ENCODE measurements at regions not wholly inside any gene's neighbourhood (a gene's known extent, or its start where the extent isn't known, plus 50 kb on each side); places are given as distances from the start of the nearest gene placed in this dataset.
"Not testable (repeated sequence)": the region's sequence is repeated elsewhere in the genome, so short reads cannot be mapped to it uniquely, and the experiment has no call there.

DNA sequence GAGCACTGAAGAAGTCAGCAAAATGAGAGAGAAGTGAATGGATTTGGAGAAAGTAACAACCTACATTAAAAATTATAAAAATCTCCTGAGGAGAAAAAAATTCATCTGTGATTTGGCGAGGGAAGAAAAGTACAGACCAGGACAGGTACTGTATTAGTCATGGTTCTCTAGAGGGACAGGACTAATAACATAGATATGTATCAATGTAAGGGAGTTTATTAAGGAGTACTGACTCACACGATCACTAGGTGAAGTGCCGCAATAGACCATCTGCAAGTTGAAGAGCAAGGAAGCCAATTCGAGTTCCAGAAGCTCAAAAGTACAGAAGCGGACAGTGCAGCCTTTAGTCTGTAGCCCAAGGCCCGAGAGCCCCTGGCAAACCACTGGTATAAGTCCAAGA, 1004.4 kb upstream of the ALCAM start:
- no peak for DNase-seq (ENCODE audit: low read depth in 2 of 2)

DNA sequence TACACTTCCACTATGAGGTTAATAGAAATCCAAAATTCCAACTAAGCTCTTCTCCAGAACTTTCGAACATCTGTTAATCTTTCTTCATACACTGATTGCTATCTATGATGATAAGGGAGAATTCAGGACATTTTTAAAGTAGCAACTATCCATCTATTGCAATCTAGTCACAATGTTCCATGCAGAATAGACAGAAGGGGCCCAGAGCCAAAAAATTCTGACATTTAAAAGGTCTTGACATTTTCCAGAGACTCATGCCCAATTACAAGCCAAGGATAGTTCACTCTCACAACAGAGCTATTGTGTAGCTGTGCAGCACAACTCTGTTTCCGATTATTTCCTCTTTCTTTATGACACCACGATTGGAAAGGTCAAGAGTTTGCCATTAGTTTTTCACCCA, 999.7 kb upstream of the ALCAM start:
- no peak for DNase-seq (ENCODE audit: low read depth in 2 of 2)

DNA sequence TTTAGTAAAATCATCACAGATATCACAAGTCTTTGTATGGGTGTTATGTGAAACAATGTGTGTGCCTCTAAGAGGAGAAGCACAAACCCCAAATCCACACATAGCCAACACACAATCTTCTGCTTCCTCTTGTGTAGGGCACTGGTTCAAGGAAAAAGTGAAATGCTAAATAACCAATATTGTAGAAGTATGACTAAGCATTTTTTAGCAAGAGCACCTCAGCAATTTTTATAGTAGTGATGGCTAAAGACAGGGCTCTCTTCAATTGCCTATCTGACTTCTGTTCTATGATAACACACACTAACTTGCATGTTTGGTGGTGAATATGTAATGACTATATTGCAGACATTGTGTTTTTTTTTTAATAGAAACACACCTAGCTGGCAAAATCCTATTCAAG, 997.9 kb upstream of the ALCAM start:
- DNase-seq (ENCODE audit: low read depth in 2 of 2), result no peak

DNA sequence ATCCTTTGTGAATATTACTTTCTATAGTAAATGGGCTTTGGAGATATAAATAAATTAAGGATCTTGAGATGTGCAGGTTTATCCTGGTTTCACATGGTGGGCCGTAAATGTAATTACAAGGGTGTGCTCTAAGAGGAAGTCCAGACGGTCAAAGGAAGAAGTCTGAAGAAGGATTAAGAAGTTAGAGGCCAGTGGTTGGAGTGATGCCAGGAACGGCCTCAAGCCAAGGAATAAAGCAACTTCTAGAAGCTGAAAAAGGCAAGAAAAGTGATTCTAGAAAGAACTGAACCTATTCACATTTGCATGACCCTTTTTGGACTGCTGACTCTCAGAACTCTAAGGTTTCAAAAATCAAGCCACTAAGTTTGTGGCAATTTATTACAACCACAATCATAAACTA, 981.3 kb upstream of the ALCAM start:
- no peak for DNase-seq (ENCODE audit: low read depth in 2 of 2)

DNA sequence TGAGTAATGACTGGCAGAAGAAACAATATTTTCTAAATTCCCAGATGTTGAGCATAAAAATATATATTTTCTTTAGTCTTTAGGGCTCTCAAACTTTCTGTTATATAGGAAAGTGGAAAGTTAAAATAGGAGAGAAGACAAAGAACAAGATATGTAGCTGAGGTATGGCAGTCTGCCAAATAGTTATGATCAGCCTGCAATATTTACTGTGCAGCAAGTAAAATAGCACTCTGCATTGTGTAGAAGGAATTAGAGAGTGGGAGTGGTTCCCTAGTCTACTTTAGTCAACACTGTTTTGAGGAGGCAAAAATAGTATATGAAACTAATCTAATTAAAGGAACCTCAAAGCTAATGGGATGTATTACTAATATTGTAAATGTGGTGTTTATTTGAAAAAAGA, 978.1 kb upstream of the ALCAM start:
- DNase-seq (ENCODE audit: low read depth in 2 of 2), result no peak

DNA sequence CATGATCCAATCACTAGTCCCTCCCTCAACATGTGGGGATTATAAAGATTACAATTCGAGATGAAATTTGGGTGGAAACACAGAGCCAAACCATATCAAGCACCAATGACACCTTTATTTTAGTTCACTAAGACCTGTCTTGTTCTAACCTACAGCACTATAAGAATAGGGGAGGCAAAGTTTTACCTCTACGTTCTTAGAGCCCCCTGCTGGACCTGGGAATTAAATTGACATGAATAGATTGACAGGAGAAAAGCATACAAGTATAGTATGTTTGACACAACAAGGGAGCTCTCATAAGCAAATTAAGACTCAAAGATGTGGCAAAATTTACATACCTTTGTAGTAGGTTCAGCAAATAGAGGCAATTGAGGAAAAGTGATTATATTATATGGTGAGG, 974.4 kb upstream of the ALCAM start:
- DNase-seq (ENCODE audit: low read depth in 2 of 2), result no peak

DNA sequence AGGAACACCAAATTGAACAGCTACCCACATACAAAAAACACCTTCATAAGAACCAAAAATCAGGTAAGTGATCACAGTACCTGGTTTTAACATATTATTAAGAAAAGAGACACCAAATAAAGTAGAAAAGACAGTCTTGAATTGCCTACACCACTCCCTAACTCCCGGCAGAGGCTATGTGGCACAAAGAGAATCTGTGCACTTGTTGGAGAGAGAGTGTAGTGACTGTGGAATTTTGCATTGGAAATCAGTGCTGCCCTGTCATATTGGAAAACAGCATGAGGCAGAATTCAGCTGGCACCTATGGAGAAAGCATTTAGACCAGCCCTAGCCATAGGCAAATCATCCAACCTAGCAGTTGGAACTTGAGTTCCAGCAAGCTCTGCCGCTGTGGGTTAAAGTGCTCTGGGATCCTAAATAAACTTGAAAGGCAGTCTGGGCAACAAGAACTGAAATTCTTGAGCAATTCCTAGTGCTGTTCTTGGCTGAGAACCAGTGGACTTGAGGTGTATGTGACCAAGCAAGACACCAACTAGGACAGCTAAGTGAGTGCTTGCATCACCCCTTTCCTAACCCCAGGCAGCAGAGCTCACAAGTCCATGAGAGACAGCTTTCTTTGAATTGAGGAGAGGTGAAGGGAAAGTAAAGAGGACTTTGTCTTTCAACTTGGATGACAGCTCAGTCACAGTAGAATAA, 969.6 kb upstream of the ALCAM start:
- no peak for DNase-seq (ENCODE audit: low read depth in 2 of 2)

DNA sequence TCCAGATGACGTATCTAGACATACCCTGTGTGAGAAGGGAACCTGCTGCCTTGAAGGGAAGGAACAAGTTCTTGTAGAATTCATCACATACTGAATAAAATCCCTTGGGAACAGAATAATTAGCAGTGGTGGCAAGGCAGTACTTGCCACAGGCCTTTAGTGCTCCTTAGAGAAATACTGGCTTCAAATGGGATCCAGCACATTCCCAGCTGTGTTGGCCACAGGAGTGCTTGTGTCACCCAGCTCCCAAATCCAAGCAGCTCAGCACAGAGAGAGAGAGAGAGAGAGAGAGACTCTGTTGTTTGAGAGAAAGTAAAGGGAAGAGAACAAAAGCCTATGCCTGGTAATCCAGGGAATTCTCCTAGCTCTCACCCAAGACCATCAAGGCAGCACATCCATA, 969.0 kb upstream of the ALCAM start:
- no peak for DNase-seq (ENCODE audit: low read depth in 2 of 2)

DNA sequence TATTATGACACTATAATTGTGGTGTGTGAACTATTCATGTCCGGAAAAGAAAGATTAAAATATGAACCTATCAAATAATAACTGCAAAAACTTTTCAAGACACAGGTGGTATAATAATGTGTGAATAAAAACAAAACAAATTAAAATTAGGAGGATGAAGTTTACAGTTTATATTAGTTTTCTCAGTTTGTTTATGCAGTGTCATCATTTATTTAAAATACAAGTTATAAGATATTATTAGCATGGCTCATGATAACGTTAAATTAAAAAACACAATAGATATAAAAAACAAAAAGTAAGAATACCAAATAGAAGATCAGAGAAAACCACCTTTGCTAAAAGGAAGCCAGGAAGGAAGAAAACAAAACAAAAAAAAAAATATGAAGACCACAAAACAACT, 963.8 kb upstream of the ALCAM start:
- DNase-seq (ENCODE audit: low read depth in 2 of 2), result no peak

DNA sequence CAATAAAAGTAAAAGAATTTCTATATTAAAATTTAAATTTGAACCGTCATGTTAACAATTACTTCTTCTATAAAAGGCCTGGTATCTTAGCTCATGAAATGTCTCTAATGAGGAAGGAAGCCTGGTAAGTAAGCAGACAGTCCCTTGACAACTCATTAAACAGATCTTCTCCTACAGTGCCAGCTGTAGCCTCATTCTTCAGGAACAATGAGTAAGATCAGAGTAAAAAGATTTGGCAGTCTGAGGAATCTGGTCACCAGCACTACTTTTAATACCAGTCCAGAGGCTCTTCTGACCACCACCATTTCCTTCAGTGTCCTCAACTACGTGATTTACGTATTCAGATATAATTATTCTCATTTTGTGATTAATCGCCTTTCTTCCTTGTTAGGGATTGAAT, 955.0 kb upstream of the ALCAM start:
- no peak for DNase-seq (ENCODE audit: low read depth in 2 of 2)

DNA sequence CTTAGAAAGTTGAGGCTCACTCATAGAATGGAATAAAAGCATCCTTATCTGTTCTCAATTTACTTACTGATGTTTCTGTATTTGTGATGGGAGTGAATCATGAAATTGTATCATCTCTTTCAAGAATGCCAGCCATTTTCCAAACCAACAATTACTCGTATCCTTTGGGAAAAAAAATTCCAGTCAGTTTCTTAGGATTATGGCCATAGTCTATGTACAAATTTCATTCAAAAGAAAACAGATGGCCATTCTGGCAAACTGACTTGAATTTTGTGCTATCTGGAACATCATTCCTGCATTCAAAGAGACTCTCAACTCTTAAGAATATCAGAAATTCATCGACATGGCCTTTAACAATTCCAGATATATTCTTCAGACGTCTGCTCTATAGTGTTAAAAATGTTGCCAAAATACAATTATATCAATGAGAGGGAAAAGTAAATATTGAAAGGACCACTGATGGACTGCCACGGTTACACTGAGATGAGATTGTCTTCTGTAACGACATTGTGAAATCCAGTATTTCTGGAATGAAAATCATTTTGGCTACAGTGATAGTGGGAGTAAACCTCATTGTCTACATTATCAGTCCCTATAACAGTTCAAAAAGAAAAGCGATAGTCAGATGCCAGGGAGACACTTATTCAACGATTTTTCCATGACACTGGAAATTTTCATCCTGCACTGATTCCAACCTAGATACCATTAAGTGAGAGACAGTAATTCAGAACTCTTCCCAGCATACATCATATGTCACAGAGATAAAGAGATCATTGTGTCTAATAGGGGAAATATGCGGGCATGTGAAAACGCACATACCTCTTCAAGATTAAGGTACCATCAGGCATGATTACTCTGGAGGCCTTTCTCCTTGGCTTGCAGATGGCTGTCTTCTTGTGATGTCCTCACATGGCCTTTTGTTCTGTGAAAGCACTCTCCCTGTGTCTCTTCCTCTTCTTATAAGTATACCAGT, 953.8 kb upstream of the ALCAM start:
- no peak for DNase-seq (ENCODE audit: low read depth in 2 of 2)

DNA sequence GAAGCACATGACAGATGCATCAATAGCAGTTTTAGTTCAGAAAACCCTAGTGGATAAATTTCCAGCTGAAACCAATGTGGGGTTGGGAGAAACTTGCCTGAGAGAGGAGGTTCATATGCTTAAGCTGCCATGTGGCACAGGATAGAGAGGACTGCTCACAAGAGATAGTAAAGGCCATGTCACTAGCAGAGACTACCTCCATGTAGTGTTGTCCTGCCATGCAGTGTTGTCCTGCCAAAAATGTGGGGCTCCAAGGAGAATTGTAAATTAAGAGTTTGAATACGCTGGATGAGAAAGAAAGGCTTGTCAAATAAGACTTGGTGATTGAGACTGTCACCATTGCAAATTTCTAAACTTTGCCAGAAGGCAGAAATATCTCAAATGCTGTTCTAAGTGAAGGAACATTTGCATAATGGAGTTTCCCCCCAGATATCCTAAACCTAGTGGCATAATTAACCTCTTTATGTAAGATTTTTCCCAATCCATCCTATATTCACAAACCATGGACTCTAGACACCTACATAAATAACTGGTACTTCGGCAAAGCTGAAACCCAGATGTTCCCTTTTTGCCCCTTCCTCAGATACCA, 938.3 kb upstream of the ALCAM start:
- no peak for DNase-seq (ENCODE audit: low read depth in 2 of 2)

DNA sequence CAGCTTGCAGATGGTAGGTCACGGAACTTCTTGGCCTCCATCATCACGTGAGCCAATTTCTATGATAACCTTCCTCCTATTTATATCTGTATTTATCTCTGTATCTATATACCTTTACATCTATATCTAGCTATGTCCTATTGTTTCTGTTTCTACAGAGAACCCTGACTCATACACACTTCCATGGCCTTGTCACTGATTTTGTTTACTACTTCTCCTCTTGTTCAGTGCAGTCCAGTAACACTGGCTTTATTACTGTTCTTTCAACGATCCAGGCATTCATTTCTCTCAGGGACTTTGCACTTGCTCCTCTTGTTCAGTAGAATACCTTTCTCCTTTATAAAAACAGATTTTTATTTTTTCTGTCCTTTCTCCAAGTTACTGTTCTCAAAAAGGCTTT, 937.0 kb upstream of the ALCAM start:
- no peak for DNase-seq (ENCODE audit: low read depth in 2 of 2)

DNA sequence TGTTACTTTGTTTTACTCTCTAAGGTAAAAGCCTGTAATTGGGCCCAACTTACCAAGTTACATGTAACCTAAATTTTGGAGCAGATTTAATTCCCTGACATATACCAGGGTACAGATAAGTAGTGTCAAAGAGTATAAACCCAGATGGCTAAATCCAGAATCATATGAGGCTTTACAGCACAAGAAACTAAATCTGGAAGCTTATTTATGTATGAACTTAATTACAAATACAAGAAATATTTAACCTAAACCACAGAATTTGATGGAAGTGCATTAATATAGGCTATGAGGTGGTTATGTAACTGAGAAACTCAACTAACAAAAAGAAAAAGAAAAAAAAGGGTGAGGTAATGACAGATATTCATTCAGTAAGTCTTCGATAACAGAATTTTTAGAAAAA, 930.2 kb upstream of the ALCAM start:
- DNase-seq (ENCODE audit: low read depth in 2 of 2), result no peak

DNA sequence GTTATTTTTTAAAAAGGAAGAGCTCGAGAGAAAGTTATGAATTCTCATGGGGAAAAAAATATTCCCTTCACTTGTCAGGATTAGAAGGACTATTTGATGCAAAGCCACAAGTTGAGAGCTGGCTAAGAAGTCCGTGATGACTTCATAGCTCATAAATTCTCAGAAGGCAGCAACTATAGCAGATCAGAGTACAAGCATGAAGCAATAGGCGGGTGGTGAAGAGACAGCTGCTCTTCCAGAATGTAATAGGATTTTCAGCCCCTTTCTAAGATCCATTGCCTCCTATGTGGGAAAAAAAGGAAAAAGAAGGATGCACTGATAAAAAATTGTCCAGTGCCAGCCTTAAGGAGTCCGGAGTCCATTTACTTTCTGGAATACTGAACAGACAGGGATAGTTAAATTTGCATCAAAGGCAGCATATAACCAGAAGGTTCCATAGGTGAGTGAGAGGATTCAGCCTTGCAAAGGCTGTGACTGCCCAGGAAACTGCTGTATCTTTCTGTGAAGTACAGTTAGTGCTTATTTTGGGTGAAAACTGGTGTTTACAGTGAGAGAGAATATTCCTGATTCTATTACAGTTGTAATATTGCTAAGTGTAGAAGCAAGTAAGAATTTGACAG, 929.5 kb upstream of the ALCAM start:
- DNase-seq (ENCODE audit: low read depth in 2 of 2), result no peak

DNA sequence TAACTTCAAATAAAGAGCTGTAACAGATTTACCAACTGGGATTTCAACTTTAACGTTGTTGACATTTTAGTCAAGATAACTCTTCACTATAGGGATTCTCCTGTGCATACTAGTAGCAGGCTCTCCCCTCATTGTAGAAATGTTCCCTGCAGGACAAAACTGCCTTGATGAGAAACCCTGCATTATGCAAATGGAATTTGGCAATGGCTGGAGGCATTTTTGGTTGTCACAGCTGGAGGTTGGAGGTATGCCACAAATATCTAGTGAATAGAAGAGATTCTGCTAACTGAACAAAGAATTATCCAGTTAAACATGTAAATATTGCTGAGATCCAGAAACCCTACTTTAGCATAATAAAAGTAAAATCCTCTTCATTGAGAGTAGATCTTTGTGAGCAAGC, 928.8 kb upstream of the ALCAM start:
- no peak for DNase-seq (ENCODE audit: low read depth in 2 of 2)

DNA sequence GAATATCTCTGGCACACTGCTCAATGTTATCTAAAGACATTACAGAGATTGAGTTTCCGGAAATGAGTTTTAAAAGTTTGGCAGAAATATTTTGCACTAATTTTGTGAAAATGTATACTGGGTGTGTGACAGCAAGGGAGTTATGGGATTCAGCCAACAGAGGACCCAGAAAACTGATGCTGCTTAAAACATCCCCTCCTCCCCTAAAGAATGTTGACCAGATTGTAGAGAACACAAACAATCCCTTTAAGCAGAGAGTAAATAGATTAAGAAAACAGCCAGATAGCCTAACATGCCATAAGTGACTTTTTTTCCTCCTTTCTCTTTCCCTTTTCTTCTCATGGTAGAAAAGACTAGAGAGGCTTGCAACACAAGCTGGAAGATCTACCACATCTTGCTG, 928.0 kb upstream of the ALCAM start:
- no peak for DNase-seq (ENCODE audit: low read depth in 2 of 2)

DNA sequence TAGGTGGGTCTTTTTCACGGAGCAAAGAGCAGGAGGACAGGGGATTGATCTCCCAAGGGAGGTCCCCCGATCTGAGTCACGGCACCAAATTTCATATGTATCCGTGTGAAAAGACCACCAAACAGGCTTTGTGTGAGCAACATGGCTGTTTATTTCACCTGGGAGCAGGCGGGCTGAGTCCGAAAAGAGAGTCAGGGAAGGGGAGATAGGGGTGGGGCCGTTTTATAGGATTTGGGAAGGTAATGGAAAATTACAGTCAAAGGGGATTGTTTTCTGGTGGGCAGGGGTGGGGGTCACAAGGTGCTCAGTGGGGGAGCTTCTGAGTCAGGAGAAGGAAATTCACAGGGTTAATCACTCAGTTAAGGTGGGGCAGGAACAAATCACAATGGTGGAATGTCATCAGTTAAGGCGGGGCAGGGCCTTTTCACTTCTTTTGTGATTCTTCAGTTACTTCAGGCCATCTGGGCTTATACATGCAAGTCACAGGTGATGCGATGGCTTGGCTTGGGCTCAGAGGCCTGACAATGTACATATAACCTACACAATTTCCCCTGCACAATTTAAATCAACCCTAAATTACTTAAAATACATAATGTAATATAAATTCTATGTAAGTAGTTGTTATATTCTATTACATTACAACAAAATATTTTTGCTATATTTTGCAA, 921.3 kb upstream of the ALCAM start:
- not testable (repeated sequence) for DNase-seq (ENCODE audit: low read depth in 2 of 2)

DNA sequence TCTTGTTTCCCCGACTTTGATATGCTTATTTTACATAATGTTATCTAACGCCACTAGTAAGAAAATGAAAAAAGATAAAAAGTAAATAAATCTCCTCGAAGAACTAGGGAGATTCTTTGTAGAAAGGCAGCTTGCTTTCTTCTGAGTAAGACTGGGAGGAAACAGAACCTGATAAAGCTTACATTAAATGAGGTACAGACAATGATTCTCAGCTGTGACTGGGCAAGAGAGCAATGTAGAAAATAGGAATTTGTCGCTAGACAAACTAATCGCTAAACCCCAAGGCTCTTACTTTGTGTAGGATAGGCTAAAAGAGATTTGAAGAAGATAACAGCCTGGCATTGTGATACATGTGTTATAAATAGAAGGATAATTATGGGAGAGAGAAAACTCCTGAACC, 919.0 kb upstream of the ALCAM start:
- no peak for DNase-seq (ENCODE audit: low read depth in 2 of 2)

DNA sequence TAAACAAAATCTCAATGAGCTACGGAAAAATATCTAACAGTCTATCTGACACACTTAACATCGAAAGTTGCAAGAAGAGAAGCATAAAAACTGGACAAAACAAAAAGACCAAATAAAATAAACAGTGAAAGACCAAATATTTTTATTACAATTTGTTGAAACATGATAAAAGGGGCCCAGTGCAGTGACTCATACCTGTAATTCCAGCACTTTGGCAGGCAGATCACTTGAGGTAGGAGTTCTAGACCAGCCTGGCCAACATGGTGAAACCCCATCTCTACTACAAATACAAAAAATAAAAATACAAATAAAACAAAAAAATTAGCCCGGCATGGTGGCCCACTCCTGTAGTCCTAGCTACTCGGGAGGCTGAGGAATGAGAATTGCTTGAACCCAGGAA, 914.0 kb upstream of the ALCAM start:
- DNase-seq (ENCODE audit: low read depth in 2 of 2), result no peak

DNA sequence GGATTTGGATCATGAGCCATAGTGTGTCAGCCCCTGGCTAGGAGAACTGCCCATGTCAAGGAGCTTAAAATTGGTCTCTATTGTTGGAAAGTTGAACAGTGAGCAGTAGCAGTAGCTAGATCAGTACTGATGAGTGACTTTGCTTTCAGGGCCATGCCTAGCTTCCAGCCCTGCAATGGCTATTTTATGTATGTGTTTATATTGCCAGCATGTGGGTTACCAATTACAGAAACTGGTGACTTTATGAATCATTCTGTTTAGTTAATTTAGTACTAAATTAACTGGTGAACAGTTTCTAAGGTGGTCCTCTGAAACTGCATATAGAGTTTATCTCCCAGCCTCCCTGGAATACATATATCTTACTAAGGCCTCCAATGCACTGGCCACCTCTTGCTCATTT, 908.1 kb upstream of the ALCAM start:
- no peak for DNase-seq (ENCODE audit: low read depth in 2 of 2)

Measured in stimulated activated CD8-positive, alpha-beta memory T cell treated with anti-CD3 and anti-CD28 coated beads, Interleukin-2, amount 100 ng/mL, for 48 hours (primary cell).